ENCODE measurements at regions not wholly inside any gene's neighbourhood (a gene's known extent, or its start where the extent isn't known, plus 50 kb on each side); places are given as distances from the start of the nearest gene placed in this dataset.
"Not testable (repeated sequence)": the region's sequence is repeated elsewhere in the genome, so short reads cannot be mapped to it uniquely, and the experiment has no call there.

DNA sequence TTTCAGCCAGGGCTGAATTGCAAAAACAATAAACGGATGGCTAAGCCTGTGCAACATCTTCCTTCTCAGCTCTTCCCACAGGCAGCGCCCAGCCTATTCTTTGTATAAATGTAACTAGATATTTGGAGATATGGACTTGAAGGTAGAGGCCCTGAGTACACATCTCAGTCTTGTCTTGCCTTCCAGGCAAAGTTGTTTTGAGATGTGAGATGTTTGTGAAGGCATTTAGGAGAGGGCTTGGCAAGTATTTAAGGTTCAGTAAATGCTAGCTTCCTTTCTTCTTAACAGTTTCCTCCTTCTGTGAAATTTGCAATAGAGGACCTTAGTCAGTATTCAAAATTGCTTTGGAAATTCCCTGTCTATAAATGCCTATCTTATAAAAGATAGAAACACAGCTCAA lies 228.8 kb downstream of the NR2F1-AS1 start:
- H3K36me3 Mint-ChIP-seq (ENCODE audit: insufficient read depth, unreplicated experiment), result no peaks in the 10 kb centered on the region
- DNase-seq, result no peak
- TF ChIP-seq, protein P1, sequence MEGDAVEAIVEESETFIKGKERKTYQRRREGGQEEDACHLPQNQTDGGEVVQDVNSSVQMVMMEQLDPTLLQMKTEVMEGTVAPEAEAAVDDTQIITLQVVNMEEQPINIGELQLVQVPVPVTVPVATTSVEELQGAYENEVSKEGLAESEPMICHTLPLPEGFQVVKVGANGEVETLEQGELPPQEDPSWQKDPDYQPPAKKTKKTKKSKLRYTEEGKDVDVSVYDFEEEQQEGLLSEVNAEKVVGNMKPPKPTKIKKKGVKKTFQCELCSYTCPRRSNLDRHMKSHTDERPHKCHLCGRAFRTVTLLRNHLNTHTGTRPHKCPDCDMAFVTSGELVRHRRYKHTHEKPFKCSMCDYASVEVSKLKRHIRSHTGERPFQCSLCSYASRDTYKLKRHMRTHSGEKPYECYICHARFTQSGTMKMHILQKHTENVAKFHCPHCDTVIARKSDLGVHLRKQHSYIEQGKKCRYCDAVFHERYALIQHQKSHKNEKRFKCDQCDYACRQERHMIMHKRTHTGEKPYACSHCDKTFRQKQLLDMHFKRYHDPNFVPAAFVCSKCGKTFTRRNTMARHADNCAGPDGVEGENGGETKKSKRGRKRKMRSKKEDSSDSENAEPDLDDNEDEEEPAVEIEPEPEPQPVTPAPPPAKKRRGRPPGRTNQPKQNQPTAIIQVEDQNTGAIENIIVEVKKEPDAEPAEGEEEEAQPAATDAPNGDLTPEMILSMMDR (IDR thresholded peaks at IDR 0.05; ENCODE audit: unreplicated experiment), result no peak
- peaks cover 10% of the 10 kb centered on the region for H3K4me1 Mint-ChIP-seq (ENCODE audit: low read depth, unreplicated experiment)
- BruUV-seq (replicated peaks), result no TSS peak
- H3K27ac Mint-ChIP-seq (ENCODE audit: unreplicated experiment), result no peak overlapping the region
- no peak overlapping the region for H3K4me3 Mint-ChIP-seq (ENCODE audit: low read depth, unreplicated experiment)
- CTCF ChIA-PET, result interaction anchor here (0.7 kb wide), 1 partner anchor 79 kb away, joined by 3 read pairs; no protein-coding TSS in a partner anchor
- intact Hi-C loops (cut with micrococcal nuclease; ENCODE audit: unreplicated experiment), result loop anchor here (10.0 kb wide), 1 partner anchor 187 kb away; no protein-coding TSS in a partner anchor
- H3K27me3 Mint-ChIP-seq (ENCODE audit: unreplicated experiment), result no peaks in the 10 kb centered on the region
- H3K9me3 Mint-ChIP-seq (ENCODE audit: low read depth, unreplicated experiment), result no peaks in the 10 kb centered on the region

DNA sequence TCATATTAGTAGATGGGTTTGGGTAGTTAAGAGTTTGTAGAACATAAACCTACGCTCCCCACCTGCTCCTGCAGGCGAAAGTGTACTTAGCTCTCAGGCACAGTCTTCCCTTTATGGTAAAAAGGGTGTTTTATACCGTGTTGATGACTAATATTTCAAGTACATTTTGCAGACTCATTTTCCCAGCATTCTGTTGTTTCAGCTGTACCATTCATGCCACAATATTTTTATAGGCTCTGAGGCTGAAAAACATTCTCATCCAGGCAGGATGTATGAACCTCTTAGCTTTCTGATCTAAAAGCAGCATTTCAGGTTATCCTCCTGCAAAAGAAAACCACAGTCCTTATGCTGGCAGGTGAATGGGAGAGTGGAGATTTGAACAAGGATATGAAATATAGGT lies 231.4 kb downstream of the NR2F1-AS1 start:
- Mint-ChIP-seq H3K4me1 (ENCODE audit: low read depth, unreplicated experiment) (no peaks in the 10 kb centered on the region), H3K36me3 (ENCODE audit: insufficient read depth, unreplicated experiment) (no peaks in the 10 kb centered on the region), H3K4me3 (ENCODE audit: low read depth, unreplicated experiment) (no peak overlapping the region), H3K27ac (ENCODE audit: unreplicated experiment) (no peak overlapping the region), H3K27me3 (ENCODE audit: unreplicated experiment) (no peaks in the 10 kb centered on the region), H3K9me3 (ENCODE audit: low read depth, unreplicated experiment) (no peaks in the 10 kb centered on the region)
- no peak for DNase-seq
- TF ChIP-seq, protein P1 (IDR thresholded peaks at IDR 0.05; ENCODE audit: unreplicated experiment), result no peak
- no TSS peak for BruUV-seq (replicated peaks)
- CTCF ChIA-PET, result no interaction called here
- intact Hi-C loops (cut with micrococcal nuclease; ENCODE audit: unreplicated experiment), result loop anchor here (10.0 kb wide), 1 partner anchor 185 kb away; no protein-coding TSS in a partner anchor

DNA sequence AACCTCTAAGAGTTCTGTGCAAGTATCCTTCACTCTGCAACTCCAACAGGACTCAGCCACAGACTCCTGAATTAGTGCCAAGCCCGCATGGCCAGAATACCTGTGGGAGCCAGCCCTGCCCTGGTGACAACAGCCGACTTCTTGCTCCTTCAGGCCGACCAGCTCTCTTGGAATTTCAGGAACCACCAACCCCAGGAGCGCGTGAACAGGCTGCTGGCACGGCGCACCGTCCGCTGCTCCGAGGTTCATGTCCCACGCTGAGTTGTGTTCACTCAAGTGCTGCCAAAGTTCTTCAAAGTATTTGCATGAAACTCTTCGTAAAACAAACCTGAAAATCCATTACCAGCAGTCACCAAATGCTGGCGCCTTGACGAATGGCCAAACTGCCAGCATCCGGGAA lies 232.8 kb downstream of the NR2F1-AS1 start:
- DNase-seq, result no peak
- Mint-ChIP-seq H3K36me3 (ENCODE audit: insufficient read depth, unreplicated experiment) (no peaks in the 10 kb centered on the region), H3K9me3 (ENCODE audit: low read depth, unreplicated experiment) (no peaks in the 10 kb centered on the region), H3K4me3 (ENCODE audit: low read depth, unreplicated experiment) (no peak overlapping the region), H3K4me1 (ENCODE audit: low read depth, unreplicated experiment) (no peaks in the 10 kb centered on the region), H3K27ac (ENCODE audit: unreplicated experiment) (no peak overlapping the region), H3K27me3 (ENCODE audit: unreplicated experiment) (no peaks in the 10 kb centered on the region)
- intact Hi-C loops (cut with micrococcal nuclease; ENCODE audit: unreplicated experiment), result no loop called here
- CTCF ChIA-PET, result no interaction called here
- no TSS peak for BruUV-seq (replicated peaks)
- TF ChIP-seq, protein P1 (IDR thresholded peaks at IDR 0.05; ENCODE audit: unreplicated experiment), result no peak

GRCh38 chr5:93346850-93347249 lies 234.2 kb downstream of the NR2F1-AS1 start:
- H3K36me3 Mint-ChIP-seq (ENCODE audit: insufficient read depth, unreplicated experiment); H3K9me3 Mint-ChIP-seq (ENCODE audit: low read depth, unreplicated experiment); CTCF ChIA-PET; BruUV-seq (replicated peaks); DNase-seq; H3K27me3 Mint-ChIP-seq (ENCODE audit: unreplicated experiment); H3K4me3 Mint-ChIP-seq (ENCODE audit: low read depth, unreplicated experiment); H3K27ac Mint-ChIP-seq (ENCODE audit: unreplicated experiment); intact Hi-C loops (cut with micrococcal nuclease; ENCODE audit: unreplicated experiment); H3K4me1 Mint-ChIP-seq (ENCODE audit: low read depth, unreplicated experiment): not testable (repeated sequence)

DNA sequence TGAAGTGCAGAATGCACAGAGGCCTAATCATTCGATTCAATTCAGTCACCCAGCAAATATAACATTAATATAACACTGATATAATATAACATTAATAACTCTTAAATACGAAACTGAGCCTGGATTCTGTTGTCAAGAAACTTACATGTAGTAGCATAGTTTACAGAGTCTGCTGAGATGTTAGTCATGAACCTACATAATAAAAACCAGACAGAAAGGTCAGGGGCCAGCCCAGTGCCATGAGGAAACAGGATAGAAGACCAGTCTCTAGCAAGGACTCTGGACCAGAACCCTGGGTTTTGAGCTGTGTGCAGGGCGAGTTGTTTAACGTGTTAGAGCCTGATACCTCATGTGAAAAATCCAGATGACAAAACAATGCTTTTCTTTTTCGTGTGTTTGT lies 234.7 kb downstream of the NR2F1-AS1 start:
- Mint-ChIP-seq H3K27ac (ENCODE audit: unreplicated experiment) (no peak overlapping the region), H3K36me3 (ENCODE audit: insufficient read depth, unreplicated experiment) (no peaks in the 10 kb centered on the region), H3K9me3 (ENCODE audit: low read depth, unreplicated experiment) (no peaks in the 10 kb centered on the region), H3K27me3 (ENCODE audit: unreplicated experiment) (no peaks in the 10 kb centered on the region), H3K4me3 (ENCODE audit: low read depth, unreplicated experiment) (no peak overlapping the region), H3K4me1 (ENCODE audit: low read depth, unreplicated experiment) (no peaks in the 10 kb centered on the region)
- CTCF ChIA-PET, result no interaction called here
- DNase-seq, result no peak
- no TSS peak for BruUV-seq (replicated peaks)
- TF ChIP-seq, protein P1 (IDR thresholded peaks at IDR 0.05; ENCODE audit: unreplicated experiment), result no peak
- intact Hi-C loops (cut with micrococcal nuclease; ENCODE audit: unreplicated experiment), result no loop called here
